H9 (cell line): ENCODE measurements at regions not wholly inside any gene's neighbourhood (a gene's known extent, or its start where the extent isn't known, plus 50 kb on each side); places are given as distances from the start of the nearest gene placed in this dataset.
A peak's percentile ranks its signal among the peaks of the same experiment; 100 is the strongest.

ENCODE experiments used
- DNase-seq: peaks from one replicate; pipeline ENCODE4 v3.0.0-alpha.2; 2017
- H2AFZ ChIP-seq: one replicate; pipeline ENCODE4 v1.6.1; 2013; ENCODE audit warnings: mild to moderate bottlenecking, low read length, control low read depth, moderate library complexity
- H2AK5ac ChIP-seq: 2 replicates; pipeline ENCODE4 v1.6.1; 2013; ENCODE audit warnings: low read length, control low read depth, mixed read lengths; ENCODE audit not compliant: insufficient read length
- H2BK120ac ChIP-seq: one replicate; pipeline ENCODE4 v1.6.1; 2013; ENCODE audit warnings: low read depth, mild to moderate bottlenecking, low read length, control low read depth, inconsistent platforms; ENCODE audit not compliant: poor library complexity, severe bottlenecking
- H2BK12ac ChIP-seq: 2 replicates; pipeline ENCODE4 v1.6.1; 2013; ENCODE audit warnings: low read length, control low read depth, mixed read lengths, low read depth; ENCODE audit not compliant: insufficient read length
- H2BK15ac ChIP-seq: 2 replicates; pipeline ENCODE4 v1.6.1; 2013; ENCODE audit warnings: low read depth, low read length, control low read depth
- H2BK20ac ChIP-seq: one replicate; pipeline ENCODE4 v1.6.1; 2013; ENCODE audit warnings: low read depth, mild to moderate bottlenecking, low read length, control low read depth, inconsistent platforms; ENCODE audit not compliant: poor library complexity, severe bottlenecking
- H2BK5ac ChIP-seq: 2 replicates; pipeline ENCODE4 v1.6.1; 2013; ENCODE audit warnings: low read length, control low read depth, mixed read lengths; ENCODE audit not compliant: insufficient read length
- H3K14ac ChIP-seq: 2 replicates; pipeline ENCODE4 v1.6.1; 2013; ENCODE audit warnings: low read length, control low read depth; ENCODE audit not compliant: insufficient read depth
- H3K18ac ChIP-seq: 2 replicates; pipeline ENCODE4 v1.6.1; 2013; ENCODE audit warnings: low read depth, mild to moderate bottlenecking, mixed read lengths, low read length, control low read depth; ENCODE audit not compliant: insufficient read length
- H3K23ac ChIP-seq: 2 replicates; pipeline ENCODE4 v1.6.1; 2013; ENCODE audit warnings: low read length, control low read depth, mixed read lengths, low read depth; ENCODE audit not compliant: insufficient read length
- H3K23me2 ChIP-seq: 2 replicates; pipeline ENCODE4 v1.6.1; 2013; ENCODE audit warnings: low read depth, mild to moderate bottlenecking, mixed read lengths, low read length, control low read depth; ENCODE audit not compliant: insufficient read length, poor library complexity, severe bottlenecking
- H3K27ac ChIP-seq: 2 replicates; pipeline ENCODE4 v1.5.1; 2013; ENCODE audit warnings: low read length, control low read depth, mixed read lengths, low read depth; ENCODE audit not compliant: insufficient read length
- H3K27me3 ChIP-seq: 2 replicates; pipeline ENCODE4 v1.6.1; 2013; ENCODE audit warnings: low read length, control low read depth, inconsistent platforms; ENCODE audit not compliant: insufficient read depth
- H3K4ac ChIP-seq: 2 replicates; pipeline ENCODE4 v1.6.1; 2013; ENCODE audit warnings: low read depth, mild to moderate bottlenecking, control low read depth, inconsistent platforms, low read length, moderate library complexity
- H3K4me1 ChIP-seq: 2 replicates; pipeline ENCODE4 v1.6.1; 2013; ENCODE audit warnings: low read length, control low read depth, inconsistent platforms; ENCODE audit not compliant: insufficient read depth
- H3K4me2 ChIP-seq: 2 replicates; pipeline ENCODE4 v1.6.1; 2013; ENCODE audit warnings: low read length, control low read depth, mixed read lengths; ENCODE audit not compliant: insufficient read length, insufficient read depth
- H3K56ac ChIP-seq: 2 replicates; pipeline ENCODE4 v1.6.1; 2013; ENCODE audit warnings: low read depth, mild to moderate bottlenecking, mixed read lengths, low read length, control low read depth; ENCODE audit not compliant: insufficient read length
- H3K79me1 ChIP-seq: 2 replicates; pipeline ENCODE4 v1.6.1; 2013; ENCODE audit warnings: low read depth, mild to moderate bottlenecking, moderate library complexity, low read length, control low read depth, inconsistent platforms; ENCODE audit not compliant: insufficient read depth, poor library complexity, severe bottlenecking
- H3K79me2 ChIP-seq: 2 replicates; pipeline ENCODE4 v1.6.1; 2013; ENCODE audit warnings: low read length, control low read depth, inconsistent platforms; ENCODE audit not compliant: insufficient read depth
- H3K9ac ChIP-seq: 2 replicates; pipeline ENCODE4 v1.6.1; 2013; ENCODE audit warnings: low read length, control low read depth, mixed read lengths; ENCODE audit not compliant: insufficient read length; ENCODE audit errors: extremely low read depth
- H3K9me3 ChIP-seq: one replicate; pipeline ENCODE4 v1.6.1; 2013; ENCODE audit warnings: low read depth, low read length, inconsistent platforms; ENCODE audit not compliant: control insufficient read depth
- H3T11ph ChIP-seq: one replicate; pipeline ENCODE4 v1.6.1; 2013; ENCODE audit warnings: mild to moderate bottlenecking, low read length, control low read depth, inconsistent platforms
- H4K20me1 ChIP-seq: one replicate; pipeline ENCODE4 v1.6.1; 2013; ENCODE audit not compliant: control insufficient read depth, insufficient read length, insufficient read depth
- H4K5ac ChIP-seq: 2 replicates; pipeline ENCODE4 v1.6.1; 2013; ENCODE audit warnings: low read depth, mild to moderate bottlenecking, mixed read lengths, low read length, control low read depth; ENCODE audit not compliant: insufficient read length
- H4K8ac ChIP-seq: replicated peaks from 2 replicates; pipeline ENCODE4 v1.6.1; 2013; ENCODE audit warnings: low read length, control low read depth, mixed read lengths, low read depth; ENCODE audit not compliant: insufficient read length
- H4K91ac ChIP-seq: 2 replicates; pipeline ENCODE4 v1.6.1; 2013; ENCODE audit warnings: low read depth, mild to moderate bottlenecking, moderate library complexity, mixed read lengths, low read length, control low read depth; ENCODE audit not compliant: insufficient read length
- H3K27ac Mint-ChIP-seq, 3 experiments: 2 replicates in 2 of 3; 3 replicates in 1 of 3; pipeline ENCODE4 v1.8.0; 2020 to 2021; ENCODE audit warnings: mixed read lengths in 3 of 3, mild to moderate bottlenecking in 1 of 3, moderate library complexity in 1 of 3
- H3K27me3 Mint-ChIP-seq: 2 replicates; pipeline ENCODE4 v1.8.0; 2021; ENCODE audit warnings: low read depth, mild to moderate bottlenecking, moderate library complexity, mixed read lengths
- H3K36me3 Mint-ChIP-seq, 3 experiments: 2 replicates in 2 of 3; 3 replicates in 1 of 3; pipeline ENCODE4 v1.8.0; 2020 to 2021; ENCODE audit warnings: low read depth in 3 of 3, mixed read lengths in 3 of 3; ENCODE audit not compliant: insufficient read depth in 1 of 3
- H3K4me1 Mint-ChIP-seq, 2 experiments: 2 replicates each; pipeline ENCODE4 v1.8.0; 2020; ENCODE audit warnings: mixed read lengths in 2 of 2
- H3K4me3 Mint-ChIP-seq, 2 experiments: 2 replicates in 1 of 2; 3 replicates in 1 of 2; pipeline ENCODE4 v1.8.0; 2020 to 2021; ENCODE audit warnings: mild to moderate bottlenecking in 2 of 2, mixed read lengths in 2 of 2, moderate library complexity in 1 of 2
- H3K9me3 Mint-ChIP-seq, 2 experiments: 2 replicates in 1 of 2; 3 replicates in 1 of 2; pipeline ENCODE4 v1.8.0; 2020; ENCODE audit warnings: mild to moderate bottlenecking in 2 of 2, mixed read lengths in 2 of 2, moderate library complexity in 1 of 2
- WGBS: extraction: QIAGEN DNeasy Blood & Tissue Kit; methylation state at CpG from one replicate; pipeline ENCODE4 v1.1.7; 2013; ENCODE audit warnings: missing lambda C conversion rate, low lambda C conversion rate, mixed read lengths; ENCODE audit not compliant: insufficient read length; ENCODE audit errors: extremely low coverage; 5-methylcytosine and 5-hydroxymethylcytosine counted together
- TF ChIP-seq, protein P1 (sequence below): fragments of 200-600 bp; sonication (generic); conservative IDR thresholded peaks from 3 replicates; pipeline ENCODE4 v1.8.0; 2021; ENCODE audit warnings: antibody characterized with exemption, mild to moderate bottlenecking

DNA sequence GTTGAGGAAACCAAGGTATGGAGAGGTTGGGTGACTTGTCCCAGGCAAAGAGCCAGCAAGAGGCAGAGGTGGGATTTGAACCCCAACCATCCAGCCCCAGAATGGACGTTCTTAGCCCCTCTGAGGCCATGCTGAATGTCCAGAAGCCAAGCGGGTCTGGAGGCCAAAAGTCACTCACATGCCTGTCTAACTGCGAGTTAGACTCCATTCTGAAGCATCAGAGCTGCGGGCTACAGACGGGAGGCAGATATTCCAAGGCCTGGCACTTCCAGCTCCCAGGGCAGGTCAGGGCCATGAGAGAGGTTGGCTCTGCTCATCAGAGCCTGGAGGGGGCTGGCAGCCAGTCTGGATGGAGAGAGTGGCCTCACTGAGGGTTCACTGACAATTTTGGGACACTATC is 616.5 kb downstream of the BRD1 start:
- Histone ChIP-seq H2AFZ (no peak overlapping the region), H3K79me2 (no peaks in the 10 kb centered on the region), H3K27ac (no peak overlapping the region), H3T11ph (no peak overlapping the region), H2AK5ac (no peak overlapping the region), H3K79me1 (no peaks in the 10 kb centered on the region), H3K56ac (no peak overlapping the region), H3K4me1 (no peaks in the 10 kb centered on the region), H3K23me2 (no peaks in the 10 kb centered on the region), H3K23ac (no peak overlapping the region), H3K18ac (no peak overlapping the region), H3K14ac (no peak overlapping the region), H3K4ac (no peak overlapping the region), H2BK12ac (no peak overlapping the region), H3K27me3 (no peaks in the 10 kb centered on the region), H3K9ac (no peak overlapping the region), H3K9me3 (no peaks in the 10 kb centered on the region), H2BK20ac (no peak overlapping the region), H4K91ac (no peak overlapping the region), H4K5ac (no peak overlapping the region), H2BK15ac (no peak overlapping the region), H3K4me2 (no peak overlapping the region), H4K20me1 (no peaks in the 10 kb centered on the region), H2BK120ac (no peak overlapping the region), H4K8ac (no peak overlapping the region), H2BK5ac (no peak overlapping the region)
- Mint-ChIP-seq H3K36me3 (no peaks in the 10 kb centered on the region), H3K4me1 (no peaks in the 10 kb centered on the region), H3K27me3 (peaks cover 48% of the 10 kb centered on the region), H3K27ac (no peak overlapping the region), H3K4me3 (no peak overlapping the region), H3K9me3 (no peaks in the 10 kb centered on the region; a peak in 1 of 5 replicates)
- DNase-seq: peak; percentile 3
- TF ChIP-seq, protein P1, sequence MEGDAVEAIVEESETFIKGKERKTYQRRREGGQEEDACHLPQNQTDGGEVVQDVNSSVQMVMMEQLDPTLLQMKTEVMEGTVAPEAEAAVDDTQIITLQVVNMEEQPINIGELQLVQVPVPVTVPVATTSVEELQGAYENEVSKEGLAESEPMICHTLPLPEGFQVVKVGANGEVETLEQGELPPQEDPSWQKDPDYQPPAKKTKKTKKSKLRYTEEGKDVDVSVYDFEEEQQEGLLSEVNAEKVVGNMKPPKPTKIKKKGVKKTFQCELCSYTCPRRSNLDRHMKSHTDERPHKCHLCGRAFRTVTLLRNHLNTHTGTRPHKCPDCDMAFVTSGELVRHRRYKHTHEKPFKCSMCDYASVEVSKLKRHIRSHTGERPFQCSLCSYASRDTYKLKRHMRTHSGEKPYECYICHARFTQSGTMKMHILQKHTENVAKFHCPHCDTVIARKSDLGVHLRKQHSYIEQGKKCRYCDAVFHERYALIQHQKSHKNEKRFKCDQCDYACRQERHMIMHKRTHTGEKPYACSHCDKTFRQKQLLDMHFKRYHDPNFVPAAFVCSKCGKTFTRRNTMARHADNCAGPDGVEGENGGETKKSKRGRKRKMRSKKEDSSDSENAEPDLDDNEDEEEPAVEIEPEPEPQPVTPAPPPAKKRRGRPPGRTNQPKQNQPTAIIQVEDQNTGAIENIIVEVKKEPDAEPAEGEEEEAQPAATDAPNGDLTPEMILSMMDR: no peak
- no CpG with 5 or more reads among the region's 5 CpGs for WGBS
